ENCODE measurements at regions not wholly inside any gene's neighbourhood (a gene's known extent, or its start where the extent isn't known, plus 50 kb on each side); places are given as distances from the start of the nearest gene placed in this dataset.

DNA sequence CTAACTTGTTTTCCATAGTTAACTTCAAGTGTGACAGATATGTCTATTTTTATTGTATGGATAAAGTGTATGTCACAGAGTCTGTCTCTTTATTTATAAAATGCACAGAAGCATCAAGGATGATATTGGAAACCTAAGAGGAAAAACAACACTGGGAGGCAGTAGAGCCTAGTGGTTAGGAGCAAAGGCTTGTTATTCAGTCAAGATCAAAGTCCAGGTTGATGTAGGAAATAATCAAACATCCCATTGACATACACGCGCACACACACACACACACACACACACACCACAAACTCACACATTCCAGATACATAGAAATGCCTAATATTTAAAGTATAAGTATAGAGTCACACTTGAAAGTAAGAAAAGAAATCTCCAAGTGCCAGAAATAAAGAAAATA, 206.8 kb downstream of the CHRDL1 start:
- TF ChIP-seq SUZ12 (IDR thresholded peaks at IDR 0.05; ENCODE audit: extremely low read depth, insufficient read depth, insufficient read length) (no peak), ZNF274 (IDR thresholded peaks at IDR 0.05; ENCODE audit: low read depth, low read length) (no peak)

All from NT2/D1 (cell line).